SK-N-MC (cell line): ENCODE measurements at regions not wholly inside any gene's neighbourhood (a gene's known extent, or its start where the extent isn't known, plus 50 kb on each side); places are given as distances from the start of the nearest gene placed in this dataset.

Experiments used
- DNase-seq: peaks from one replicate; pipeline ENCODE4 v3.0.0-alpha.2; 2011; ENCODE audit warnings: low read depth, low spot score
- H3K27ac ChIP-seq: fragments of 200-600 bp; sonication (generic); 2 replicates; pipeline ENCODE4 v1.5.1; 2016; ENCODE audit warnings: mixed run types
- H3K36me3 ChIP-seq: fragments of 200-600 bp; sonication (generic); 2 replicates; pipeline ENCODE4 v1.6.1; 2017; ENCODE audit warnings: antibody characterized with exemption, low read length, mixed read lengths; ENCODE audit not compliant: insufficient read depth
- H3K4me3 ChIP-seq: fragments of 200-600 bp; sonication (generic); 2 replicates; pipeline ENCODE4 v1.5.1; 2016
- H3K9ac ChIP-seq: fragments of 200-600 bp; sonication (generic); 2 replicates; pipeline ENCODE4 v1.8.0; 2017; ENCODE audit warnings: mixed run types, mixed read lengths; ENCODE audit not compliant: insufficient read length
- H3K9me3 ChIP-seq: fragments of 200-600 bp; sonication (generic); 2 replicates; pipeline ENCODE4 v1.6.1; 2017; ENCODE audit warnings: low read depth, mild to moderate bottlenecking, antibody characterized with exemption, low read length, moderate library complexity, mixed read lengths
- EZH2 ChIP-seq: fragments of 200-600 bp; sonication (generic); IDR thresholded peaks from one replicate; pipeline ENCODE4 v1.6.1; 2017; ENCODE audit warnings: antibody characterized with exemption
- FOXP2 ChIP-seq: optimal IDR thresholded peaks from 2 replicates; pipeline ENCODE3; 2011; ENCODE audit warnings: mild to moderate bottlenecking, moderate library complexity; ENCODE audit not compliant: insufficient read depth; ENCODE audit errors: extremely low read length, control extremely low read depth
- POLR2AphosphoS5 ChIP-seq: IDR thresholded peaks from 2 replicates; pipeline ENCODE4 v1.6.1; 2012; ENCODE audit warnings: mild to moderate bottlenecking, low read depth, low read length, borderline replicate concordance

- no peak for TF ChIP-seq EZH2
- no peak for TF ChIP-seq POLR2AphosphoS5
- no peak for TF ChIP-seq FOXP2
- Histone ChIP-seq H3K27ac (no peak overlapping the region), H3K36me3 (no peaks in the 10 kb centered on the region), H3K9ac (no peak overlapping the region), H3K4me3 (no peak overlapping the region), H3K9me3 (no peaks in the 10 kb centered on the region)
- DNase-seq: no peak
Observed at GRCh38 chr13:53507741-53508140, 479.1 kb downstream of the OLFM4 start.

DNA sequence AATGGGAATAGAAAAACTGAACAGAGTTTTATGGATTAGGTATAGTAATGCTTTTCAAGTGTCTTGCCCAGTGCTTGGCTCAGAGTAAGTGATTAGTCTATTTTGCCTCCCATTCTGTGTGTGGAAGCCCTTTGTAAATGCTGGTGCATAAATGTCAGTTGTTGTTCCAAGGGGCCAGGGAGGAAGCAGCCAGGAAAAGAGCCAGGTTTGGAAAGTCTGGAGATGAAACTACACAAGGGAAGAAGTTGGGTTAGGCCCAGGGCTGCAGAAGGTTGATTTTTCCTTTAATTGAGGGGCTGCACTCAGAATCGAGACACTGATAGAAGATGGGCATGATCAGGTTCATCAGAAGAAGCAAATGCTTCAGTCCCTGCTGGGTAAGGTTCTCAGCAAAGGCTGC, 484.0 kb downstream of the OLFM4 start:
- TF ChIP-seq EZH2 (no peak), POLR2AphosphoS5 (no peak), FOXP2 (no peak)
- DNase-seq: no peak
- H3K36me3 ChIP-seq: no peaks in the 10 kb centered on the region
- peak overlapping the region; percentile 15; the same call in 1 of the 2 replicates for H3K27ac ChIP-seq
- H3K4me3 ChIP-seq: peak overlapping the region; percentile 74
- no peak overlapping the region for H3K9ac ChIP-seq
- H3K9me3 ChIP-seq: no peaks in the 10 kb centered on the region

DNA sequence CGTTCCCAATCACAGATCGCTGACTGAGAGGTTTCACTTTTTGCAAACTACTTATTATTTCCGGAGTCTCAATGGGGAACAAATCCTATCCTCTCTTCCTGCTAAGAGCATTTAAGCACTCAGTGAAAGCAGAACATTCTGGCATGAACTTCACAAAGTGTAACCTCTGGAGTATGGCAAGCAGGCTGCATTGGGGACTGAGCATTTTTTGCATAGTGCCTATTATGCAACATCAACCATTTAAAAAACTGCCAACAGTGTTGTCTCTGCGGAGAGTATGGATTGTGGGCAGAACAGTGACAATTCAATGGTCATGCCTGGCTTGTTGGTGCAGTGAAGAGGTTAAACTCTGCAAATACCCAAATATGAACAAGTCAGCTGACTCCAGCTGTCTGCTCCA, 484.6 kb downstream of the OLFM4 start:
- H3K9me3 ChIP-seq: no peaks in the 10 kb centered on the region
- H3K27ac ChIP-seq: peak overlapping the region; percentile 15; the same call in 1 of the 2 replicates
- no peak for TF ChIP-seq POLR2AphosphoS5
- TF ChIP-seq EZH2: no peak
- no peak for TF ChIP-seq FOXP2
- peak; percentile 67 for DNase-seq
- H3K9ac ChIP-seq: no peak overlapping the region
- H3K36me3 ChIP-seq: no peaks in the 10 kb centered on the region
- peak overlapping the region; percentile 74 for H3K4me3 ChIP-seq

GRCh38 chr13:53520132-53520531, 491.5 kb downstream of the OLFM4 start:
- no peaks in the 10 kb centered on the region for H3K9me3 ChIP-seq
- no peak for TF ChIP-seq FOXP2
- TF ChIP-seq EZH2: no peak
- TF ChIP-seq POLR2AphosphoS5: no peak
- DNase-seq: no peak
- H3K9ac ChIP-seq: no peak overlapping the region
- no peak overlapping the region for H3K27ac ChIP-seq
- no peak overlapping the region for H3K4me3 ChIP-seq
- H3K36me3 ChIP-seq: no peaks in the 10 kb centered on the region

DNA sequence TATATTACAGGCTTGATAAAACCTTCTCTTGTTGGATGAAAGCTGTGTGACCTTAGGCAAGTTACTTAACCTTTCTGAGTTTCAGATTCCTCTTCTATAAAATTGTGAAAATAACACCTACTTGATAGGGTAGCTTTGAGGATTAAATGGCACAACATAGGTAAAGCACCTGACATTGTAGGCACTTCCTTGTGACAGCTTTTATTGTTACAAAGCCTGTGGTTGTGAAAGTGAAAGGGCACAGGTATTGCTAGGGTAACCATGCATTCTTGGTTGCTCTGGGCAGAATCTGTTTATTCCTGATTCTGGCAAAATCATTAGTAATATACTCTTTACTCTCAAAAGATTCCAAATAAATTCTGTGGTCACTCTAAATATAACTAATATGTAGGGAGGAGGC, 493.4 kb downstream of the OLFM4 start:
- Histone ChIP-seq H3K36me3 (no peaks in the 10 kb centered on the region), H3K27ac (no peak overlapping the region), H3K9me3 (no peaks in the 10 kb centered on the region), H3K4me3 (no peak overlapping the region), H3K9ac (no peak overlapping the region)
- DNase-seq: no peak
- TF ChIP-seq POLR2AphosphoS5: no peak
- no peak for TF ChIP-seq EZH2
- no peak for TF ChIP-seq FOXP2

GRCh38 chr13:53537586-53537985, 509.0 kb downstream of the OLFM4 start:
- no peak overlapping the region for H3K9ac ChIP-seq
- DNase-seq: no peak
- H3K36me3 ChIP-seq: no peaks in the 10 kb centered on the region

DNA sequence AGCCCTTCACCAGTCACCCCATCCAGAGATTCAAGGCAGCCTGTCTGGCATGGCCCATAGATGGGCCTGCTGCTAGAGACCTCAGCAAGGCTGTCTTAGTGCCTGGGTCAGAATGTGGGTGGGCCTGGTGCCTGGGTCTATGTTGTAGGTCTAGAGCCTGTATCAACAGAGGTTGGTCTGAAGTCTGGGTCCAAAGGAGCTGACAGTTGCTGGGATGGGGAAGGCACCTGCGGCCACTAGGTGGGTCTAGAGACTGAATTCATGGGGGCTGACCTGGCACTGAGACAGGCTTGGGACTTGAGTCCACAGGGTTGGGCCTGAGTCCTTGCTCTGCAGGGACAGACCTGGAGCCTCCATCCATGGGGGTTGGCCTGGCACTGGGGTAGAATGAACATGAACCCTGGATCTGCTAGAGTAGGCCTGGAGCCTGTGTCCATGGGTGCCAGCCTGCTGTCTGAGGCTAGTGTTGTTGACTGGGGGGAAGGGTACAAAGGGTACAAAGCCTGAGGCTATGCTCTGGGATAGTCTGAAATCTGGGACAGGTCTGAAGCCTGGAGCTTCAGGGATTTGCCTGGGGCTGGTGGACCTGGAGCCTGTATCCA, 516.8 kb downstream of the OLFM4 start:
- Histone ChIP-seq H3K36me3 (no peaks in the 10 kb centered on the region), H3K4me3 (no peak overlapping the region), H3K27ac (no peak overlapping the region), H3K9me3 (no peaks in the 10 kb centered on the region), H3K9ac (no peak overlapping the region)
- DNase-seq: no peak
- TF ChIP-seq POLR2AphosphoS5 (no peak), EZH2 (no peak), FOXP2 (no peak)

More at GRCh38 chr13:53537586-53537985, 509.0 kb downstream of the OLFM4 start:
- no peak overlapping the region for H3K4me3 ChIP-seq
- no peak for TF ChIP-seq POLR2AphosphoS5
- no peak overlapping the region for H3K27ac ChIP-seq
- no peaks in the 10 kb centered on the region for H3K9me3 ChIP-seq

GRCh38 chr13:53560556-53560955, 531.9 kb downstream of the OLFM4 start:
- Histone ChIP-seq H3K4me3 (no peak overlapping the region), H3K9ac (no peak overlapping the region), H3K9me3 (no peaks in the 10 kb centered on the region), H3K27ac (no peak overlapping the region), H3K36me3 (no peaks in the 10 kb centered on the region)
- DNase-seq: no peak
- no peak for TF ChIP-seq FOXP2
- no peak for TF ChIP-seq EZH2
- no peak for TF ChIP-seq POLR2AphosphoS5

DNA sequence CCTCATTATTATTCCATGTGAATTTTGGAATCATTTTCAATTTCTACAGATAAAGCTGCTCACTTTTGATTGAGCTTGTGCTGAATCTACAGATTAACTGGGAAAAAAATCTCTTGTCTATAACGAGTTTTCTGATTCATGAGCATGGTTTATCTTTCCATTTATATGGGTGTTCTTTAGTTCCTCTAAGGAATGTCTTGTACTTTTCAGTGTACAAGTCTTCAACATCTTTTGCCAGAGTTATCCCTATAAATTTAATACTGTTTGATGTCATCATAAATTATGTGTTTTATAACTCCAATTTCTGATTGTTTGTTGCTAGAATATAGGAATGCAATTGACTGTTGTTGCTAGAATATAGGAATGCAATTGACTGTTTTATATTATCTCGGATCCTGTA, 533.8 kb downstream of the OLFM4 start:
- no peaks in the 10 kb centered on the region for H3K36me3 ChIP-seq
- no peak for DNase-seq

More for the DNA sequence above, 533.8 kb downstream of the OLFM4 start:
- TF ChIP-seq POLR2AphosphoS5 (no peak), FOXP2 (no peak), EZH2 (no peak)
- no peak overlapping the region for H3K4me3 ChIP-seq
- H3K9ac ChIP-seq: no peak overlapping the region
- H3K27ac ChIP-seq: no peak overlapping the region
- no peaks in the 10 kb centered on the region for H3K9me3 ChIP-seq
